NCI-H128 (cell line): ENCODE measurements at regions not wholly inside any gene's neighbourhood (a gene's known extent, or its start where the extent isn't known, plus 50 kb on each side); places are given as distances from the start of the nearest gene placed in this dataset.

Source experiments
- DNase-seq: peaks from one replicate; lab custom pipeline; 2025; ENCODE audit not compliant: unreplicated experiment; lab: John Stamatoyannopoulos, UW

DNA sequence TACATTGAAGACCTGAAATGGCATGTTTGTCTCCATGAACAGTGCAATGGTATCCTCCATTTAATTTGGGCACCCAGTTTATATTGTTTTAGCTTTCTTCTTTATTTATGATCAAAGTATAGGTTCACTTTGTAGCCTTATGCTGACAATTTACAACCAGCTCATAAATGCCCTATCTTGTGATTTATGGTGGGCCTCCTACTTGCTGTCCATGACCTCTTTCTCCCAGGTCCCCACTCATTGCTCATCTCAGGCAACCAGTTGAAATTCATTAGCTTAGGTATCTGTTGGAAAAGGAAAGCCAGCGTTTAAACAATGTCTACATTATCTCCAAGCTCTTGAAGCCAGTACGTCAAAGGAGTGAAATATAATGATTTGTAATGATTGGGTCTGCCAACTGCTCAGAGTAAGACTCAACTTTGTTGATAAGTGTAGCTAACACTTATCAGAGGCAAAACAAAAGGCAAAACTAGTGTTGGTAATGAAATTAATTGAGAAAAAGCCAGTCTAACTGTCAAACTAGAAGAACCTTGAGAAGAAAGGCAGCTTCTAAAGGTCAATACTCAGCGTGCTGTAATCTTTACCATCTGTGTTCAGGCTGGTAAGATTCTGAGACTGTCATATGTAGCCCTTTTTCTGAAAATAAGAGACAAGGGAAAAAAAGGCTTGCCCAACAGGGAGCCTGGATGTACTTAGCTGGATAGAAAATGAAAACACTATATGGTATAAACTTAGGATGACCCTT, 695.9 kb downstream of the EPHA4 start:
- DNase-seq = no peak

DNA sequence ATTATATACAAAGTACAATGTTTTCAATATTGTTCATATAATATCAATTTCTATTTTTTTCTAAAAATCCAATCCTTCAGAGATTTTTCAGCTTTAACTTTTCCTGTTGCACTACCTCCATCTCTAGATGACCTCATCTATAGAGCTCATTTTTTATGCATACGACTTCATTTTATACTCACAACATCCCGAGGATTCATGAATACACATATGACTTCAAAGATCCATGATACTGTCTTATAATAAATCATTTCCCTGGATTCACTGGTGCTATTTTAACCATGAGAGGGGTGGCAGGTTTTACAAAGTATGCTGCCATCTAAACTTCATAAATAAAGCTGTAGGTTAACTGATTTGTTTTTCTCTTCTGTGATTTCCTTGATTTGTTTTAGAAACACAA, 694.6 kb downstream of the EPHA4 start:
- no peak for DNase-seq

- DNase-seq = no peak
These were observed 694.2 kb downstream of the EPHA4 start for GRCh38 chr2:220877897-220878296.

- no peak for DNase-seq
These were observed 691.2 kb downstream of the EPHA4 start for GRCh38 chr2:220880623-220881596.

DNA sequence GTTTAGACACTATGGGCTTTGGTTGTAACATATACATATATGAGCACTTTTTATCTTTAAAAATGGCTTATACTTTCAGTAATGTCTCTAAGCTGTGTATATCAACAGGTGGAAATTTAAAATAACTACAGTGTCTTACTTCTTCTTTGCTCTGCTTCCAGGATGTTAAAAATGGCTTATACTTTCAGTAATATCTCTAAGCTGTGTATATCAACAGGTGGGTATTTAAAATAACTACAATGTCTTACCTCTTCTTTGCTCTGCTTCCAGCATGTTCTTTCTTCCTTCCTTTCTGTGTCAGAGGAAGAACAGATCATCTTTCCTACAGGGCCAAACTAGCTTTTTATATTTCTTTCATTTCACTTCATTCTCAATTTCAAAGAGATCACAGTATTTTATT, 689.6 kb downstream of the EPHA4 start:
- DNase-seq = no peak

DNA sequence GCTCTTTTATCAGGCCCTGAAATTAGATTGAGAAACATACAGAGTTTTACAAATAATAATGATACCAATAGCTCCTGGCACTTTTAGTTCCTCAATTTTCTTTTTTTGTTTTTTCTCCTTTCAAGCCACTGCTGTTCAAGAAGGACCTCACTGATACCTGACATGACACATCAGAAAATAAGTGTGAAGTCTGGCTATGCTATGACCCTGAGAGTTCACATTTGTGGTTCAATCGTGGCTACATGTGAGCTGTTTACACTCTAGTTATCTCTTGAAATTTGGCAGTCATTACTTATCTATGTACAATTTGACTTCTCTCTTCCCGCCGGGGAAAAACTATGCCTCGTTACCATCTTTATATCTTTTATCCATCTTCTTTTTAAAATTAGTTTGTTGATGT, 686.5 kb downstream of the EPHA4 start:
- no peak for DNase-seq

DNA sequence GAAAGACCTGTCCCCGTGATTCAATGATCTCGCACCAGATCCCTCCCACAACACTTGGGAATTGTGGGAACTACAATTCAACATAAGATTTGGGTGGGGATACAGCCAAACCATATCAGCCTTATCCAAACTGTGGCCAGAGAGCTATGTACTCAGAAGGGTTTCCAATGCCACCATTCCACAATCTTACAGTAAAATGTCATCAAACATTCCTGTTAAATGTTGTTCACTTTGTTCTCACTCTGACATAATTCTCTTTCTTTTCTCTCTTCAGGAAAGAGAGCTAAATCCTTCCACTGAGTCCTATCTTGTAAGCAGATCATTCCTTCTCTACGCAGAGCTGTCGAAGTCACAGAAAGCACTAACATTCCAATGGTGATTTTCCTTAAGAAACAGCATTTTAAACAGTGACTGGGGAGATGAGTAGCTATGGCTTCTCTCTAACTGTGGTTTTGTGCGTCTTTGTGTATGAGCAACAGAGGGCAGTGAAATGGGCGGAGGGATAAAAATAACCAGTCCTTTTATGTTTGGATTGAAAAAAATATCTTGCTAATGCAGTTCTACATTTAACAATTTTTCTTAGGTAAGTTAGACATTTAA, 684.7 kb downstream of the EPHA4 start:
- DNase-seq = no peak

GRCh38 chr2:220887876-220888275, 684.2 kb downstream of the EPHA4 start:
- DNase-seq = no peak

GRCh38 chr2:220890931-220891330, 681.2 kb downstream of the EPHA4 start:
- DNase-seq = no peak

GRCh38 chr2:220891405-220891804, 680.7 kb downstream of the EPHA4 start:
- DNase-seq = no peak

DNA sequence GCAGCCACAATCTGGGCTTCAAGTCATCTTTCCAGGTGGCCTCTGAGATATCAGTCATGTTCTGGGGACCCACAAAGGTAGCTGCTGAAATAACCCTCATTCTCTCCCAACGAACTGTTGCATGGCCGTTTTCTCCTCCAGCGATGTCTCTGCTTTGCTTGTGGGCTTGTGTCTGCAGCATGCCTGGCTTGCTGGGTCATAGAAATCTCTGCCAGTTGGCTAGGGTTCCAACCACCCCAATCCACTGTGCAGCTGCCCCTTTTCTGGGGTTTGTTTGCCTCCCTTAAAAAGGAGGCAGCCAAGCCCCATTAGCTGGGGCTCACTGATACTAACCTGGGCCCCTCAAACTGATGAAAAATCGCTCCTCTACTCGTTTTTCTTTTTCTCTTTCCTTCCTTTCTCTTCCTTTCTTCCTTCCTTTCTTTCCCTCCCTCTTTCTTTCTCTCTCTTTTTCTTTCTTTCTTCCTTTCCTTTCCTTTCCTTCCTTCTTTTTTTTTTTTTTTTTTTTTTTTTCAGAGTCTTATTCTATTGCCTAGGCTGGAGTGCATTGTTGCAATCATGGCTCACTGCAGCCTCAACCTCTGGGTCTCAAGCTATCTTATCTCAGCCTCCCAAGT, 680.0 kb downstream of the EPHA4 start:
- DNase-seq = no peak

DNA sequence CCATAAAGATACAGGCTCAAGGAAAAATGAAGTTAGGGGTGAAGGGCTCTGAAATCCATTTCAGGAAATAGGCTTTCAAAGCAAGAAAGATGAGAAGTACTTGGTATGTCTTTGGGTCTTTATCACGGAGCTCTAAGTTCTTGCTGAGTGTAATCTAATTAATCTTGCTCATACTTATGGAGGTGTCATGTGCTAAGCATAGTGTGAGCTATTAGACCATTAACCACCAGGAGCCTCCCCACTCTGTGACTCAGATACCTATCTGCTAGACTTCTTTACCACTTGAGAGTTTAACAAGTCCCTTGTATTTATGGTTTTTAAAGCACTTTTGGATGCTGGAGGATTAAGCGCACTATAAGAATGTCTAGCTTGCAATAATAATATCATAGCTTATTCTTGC, 678.7 kb downstream of the EPHA4 start:
- DNase-seq = no peak

- DNase-seq = no peak
These were observed 678.0 kb downstream of the EPHA4 start for GRCh38 chr2:220894069-220894468.

- no peak for DNase-seq
These were observed 672.6 kb downstream of the EPHA4 start for GRCh38 chr2:220899492-220899891.

GRCh38 chr2:220904015-220904414, 668.1 kb downstream of the EPHA4 start:
- no peak for DNase-seq

- no peak for DNase-seq
These were observed 658.7 kb downstream of the EPHA4 start for GRCh38 chr2:220913384-220913783.

DNA sequence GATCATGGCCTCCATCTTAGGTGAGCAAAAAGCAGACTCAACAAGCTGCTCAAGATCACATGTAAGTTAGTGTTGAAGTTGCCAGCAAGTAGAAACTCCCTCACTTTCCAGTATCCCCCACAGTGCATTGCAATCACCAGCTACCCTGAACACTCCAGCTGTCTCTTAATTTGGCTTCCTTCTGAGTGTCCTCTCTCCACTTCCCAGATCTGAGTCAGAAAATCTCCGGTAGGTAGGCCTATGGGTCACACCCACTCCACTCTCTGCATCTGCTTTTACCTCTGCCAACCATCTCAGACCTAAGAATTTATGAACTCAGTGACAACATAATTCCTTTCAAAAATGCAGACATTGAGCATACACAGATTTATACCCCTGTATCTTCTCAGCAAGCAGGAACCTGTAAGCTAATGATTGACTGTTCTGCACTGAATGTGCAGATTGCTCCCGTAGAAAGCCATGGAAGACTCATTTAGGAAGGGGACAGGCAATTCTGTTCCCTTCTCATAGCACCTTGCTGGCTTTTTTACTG, 656.9 kb downstream of the EPHA4 start:
- no peak for DNase-seq

DNA sequence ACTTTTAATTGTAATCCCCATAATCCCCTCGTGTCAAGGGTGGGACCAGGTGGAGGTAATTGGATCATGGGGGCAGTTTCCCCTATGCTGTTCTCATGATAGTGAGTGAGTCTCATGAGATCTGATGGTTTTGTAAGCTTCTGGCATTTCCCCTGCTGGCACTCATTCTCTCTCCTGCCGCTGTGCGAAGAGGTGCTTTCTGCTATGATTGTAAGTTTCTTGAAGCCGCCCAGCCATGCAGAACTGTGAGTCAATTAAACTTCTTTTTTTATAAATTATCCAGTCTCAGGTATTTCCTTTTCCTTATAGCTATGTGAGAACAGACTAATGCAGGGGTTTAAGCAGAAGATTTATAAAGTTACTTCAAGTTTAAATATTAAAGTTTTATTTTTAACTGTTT, 655.2 kb downstream of the EPHA4 start:
- DNase-seq = no peak

GRCh38 chr2:220930271-220931076, 641.6 kb downstream of the EPHA4 start:
- no peak for DNase-seq

GRCh38 chr2:220931491-220931890, 640.6 kb downstream of the EPHA4 start:
- no peak for DNase-seq
